ENCODE measurements at regions not wholly inside any gene's neighbourhood (a gene's known extent, or its start where the extent isn't known, plus 50 kb on each side); places are given as distances from the start of the nearest gene placed in this dataset.

DNA sequence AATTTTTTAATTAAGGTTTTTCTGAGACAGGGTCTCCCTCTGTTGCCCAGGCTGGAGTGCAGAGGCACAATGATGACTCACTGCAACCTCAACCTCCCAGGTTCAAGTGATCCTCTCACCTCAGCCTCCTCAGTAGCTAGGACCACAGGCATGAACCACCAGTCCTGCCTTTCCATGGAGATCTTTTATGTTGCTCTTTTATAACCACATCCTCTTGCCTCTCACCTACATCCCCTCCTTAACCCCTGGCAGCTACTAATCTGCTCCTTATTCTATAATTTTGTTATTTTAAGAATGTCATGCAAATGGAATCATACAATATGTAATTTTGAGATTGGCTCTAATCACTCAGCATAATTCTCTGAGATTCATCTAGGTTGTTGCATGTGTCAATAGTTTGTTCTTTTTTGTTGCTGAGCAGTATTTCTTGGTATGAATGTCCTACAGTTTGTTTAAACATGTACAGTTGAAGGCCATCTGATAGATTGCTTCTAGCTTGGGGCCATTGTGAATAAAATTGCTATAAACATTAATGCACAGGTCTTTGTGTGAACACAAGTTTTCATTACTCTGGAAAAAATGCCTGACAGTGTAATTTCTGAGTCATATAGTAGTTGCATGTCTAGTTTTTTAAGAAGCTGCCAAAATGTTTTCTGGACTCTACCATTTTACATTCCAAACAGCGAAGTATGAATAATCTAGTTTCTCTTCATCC is 249.2 kb upstream of the AMIGO2 start:
- no peaks in the 10 kb centered on the region for H3K27me3 ChIP-seq (ENCODE audit: control insufficient read depth, insufficient read depth, low read length, poor library complexity, severe bottlenecking)
- no peaks in the 10 kb centered on the region for H3K4me1 ChIP-seq (ENCODE audit: control insufficient read depth, insufficient read depth, low read length)
- no peak for TF ChIP-seq CTCF (conservative IDR thresholded peaks at IDR 0.05)
- H3K9me3 ChIP-seq (ENCODE audit: control insufficient read depth, low read length): no peaks in the 10 kb centered on the region
- H3K36me3 ChIP-seq (ENCODE audit: control insufficient read depth, insufficient read depth, low read length): no peaks in the 10 kb centered on the region
- no peak for DNase-seq
- Mint-ChIP-seq H3K4me3 (no peak overlapping the region), H3K27ac (no peak overlapping the region), H3K27me3 (ENCODE audit: insufficient read depth) (no peaks in the 10 kb centered on the region), H3K36me3 (ENCODE audit: low read depth) (no peaks in the 10 kb centered on the region), H3K9me3 (peaks cover 16% of the 10 kb centered on the region), H3K4me1 (no peaks in the 10 kb centered on the region)
- WGBS, 2 experiments (ENCODE audit: insufficient coverage in 1 of 2, insufficient read length in 1 of 2): 94 to 100% methylated on average over 1 of the region's 1 CpG
- H3K9ac ChIP-seq (ENCODE audit: extremely low read depth, low read length, poor library complexity, severe bottlenecking): no peak overlapping the region
- no peak overlapping the region for H3K27ac ChIP-seq (ENCODE audit: low read depth, low read length)
- H3K4me3 ChIP-seq (ENCODE audit: low read length): no peak overlapping the region

GRCh38 chr12:47326190-47326589 is 246.4 kb upstream of the AMIGO2 start:
- Mint-ChIP-seq H3K36me3 (ENCODE audit: low read depth) (no peaks in the 10 kb centered on the region), H3K4me3 (no peak overlapping the region), H3K9me3 (no peaks in the 10 kb centered on the region), H3K27ac (no peak overlapping the region), H3K4me1 (no peaks in the 10 kb centered on the region), H3K27me3 (ENCODE audit: insufficient read depth) (no peaks in the 10 kb centered on the region)
- Histone ChIP-seq H3K4me1 (ENCODE audit: control insufficient read depth, insufficient read depth, low read length) (no peaks in the 10 kb centered on the region), H3K4me3 (ENCODE audit: low read length) (no peak overlapping the region), H3K27ac (ENCODE audit: low read depth, low read length) (no peak overlapping the region), H3K9me3 (ENCODE audit: control insufficient read depth, low read length) (no peaks in the 10 kb centered on the region), H3K27me3 (ENCODE audit: control insufficient read depth, insufficient read depth, low read length, poor library complexity, severe bottlenecking) (no peaks in the 10 kb centered on the region), H3K9ac (ENCODE audit: extremely low read depth, low read length, poor library complexity, severe bottlenecking) (no peak overlapping the region), H3K36me3 (ENCODE audit: control insufficient read depth, insufficient read depth, low read length) (no peaks in the 10 kb centered on the region)
- no peak for TF ChIP-seq CTCF (conservative IDR thresholded peaks at IDR 0.05)
- DNase-seq: no peak
- 81 to 87% methylated on average over 4 to 5 of the region's 5 CpGs for WGBS, 2 experiments (ENCODE audit: insufficient coverage in 1 of 2, insufficient read length in 1 of 2)

- H3K4me3 ChIP-seq (ENCODE audit: low read length): no peak overlapping the region
- H3K36me3 ChIP-seq (ENCODE audit: control insufficient read depth, insufficient read depth, low read length): no peaks in the 10 kb centered on the region
- no peaks in the 10 kb centered on the region for H3K4me1 ChIP-seq (ENCODE audit: control insufficient read depth, insufficient read depth, low read length)
- H3K9me3 ChIP-seq (ENCODE audit: control insufficient read depth, low read length): no peaks in the 10 kb centered on the region
- no peak overlapping the region for H3K27ac Mint-ChIP-seq
- H3K4me1 Mint-ChIP-seq: no peaks in the 10 kb centered on the region
- H3K27me3 ChIP-seq (ENCODE audit: control insufficient read depth, insufficient read depth, low read length, poor library complexity, severe bottlenecking): no peaks in the 10 kb centered on the region
- WGBS, 2 experiments (ENCODE audit: insufficient coverage in 1 of 2, insufficient read length in 1 of 2): 89 to 100% methylated on average over 1 of the region's 2 CpGs
- H3K27me3 Mint-ChIP-seq (ENCODE audit: insufficient read depth): no peaks in the 10 kb centered on the region
- H3K9ac ChIP-seq (ENCODE audit: extremely low read depth, low read length, poor library complexity, severe bottlenecking): no peak overlapping the region
- no peak for DNase-seq
- no peak overlapping the region for H3K27ac ChIP-seq (ENCODE audit: low read depth, low read length)
- H3K36me3 Mint-ChIP-seq (ENCODE audit: low read depth): no peaks in the 10 kb centered on the region
- no peak overlapping the region for H3K4me3 Mint-ChIP-seq
- H3K9me3 Mint-ChIP-seq: no peaks in the 10 kb centered on the region
- TF ChIP-seq CTCF (conservative IDR thresholded peaks at IDR 0.05): no peak
Observed at GRCh38 chr12:47323802-47324201, 244.0 kb upstream of the AMIGO2 start.

All from endodermal cell (in vitro differentiated cells).